ENCODE measurements at regions not wholly inside any gene's neighbourhood (a gene's known extent, or its start where the extent isn't known, plus 50 kb on each side); places are given as distances from the start of the nearest gene placed in this dataset.

DNA sequence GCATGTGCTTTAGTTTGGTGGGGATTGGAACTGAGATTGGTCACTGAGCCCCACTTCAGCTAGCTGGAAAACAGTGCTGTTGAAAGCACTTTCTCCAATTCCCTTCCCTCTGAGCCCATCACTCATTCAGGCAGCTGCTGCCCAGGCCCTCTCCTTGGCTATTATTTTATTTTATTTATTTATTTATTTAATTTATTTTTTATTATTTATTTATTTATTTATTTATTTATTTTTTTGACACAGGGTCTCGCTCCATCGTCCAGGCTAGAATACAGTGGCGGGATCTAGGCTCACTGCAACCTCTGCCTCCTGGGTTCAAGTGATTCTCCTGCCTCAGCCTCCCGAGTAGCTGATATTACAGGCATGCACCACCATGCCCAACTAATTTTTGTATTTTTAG, 51.8 kb upstream of the RBPJ start:
- Histone ChIP-seq H3K4me1 (replicated peaks in 1 of 2) (peaks cover 0 to 7% of the 10 kb centered on the region in 2 donors), H3K4me3 (no peak overlapping the region), H3K27ac (no peak overlapping the region)
- 71 to 97% (median 93%) methylated on average over 3 to 4 of the region's 4 CpGs; no CpG with 5 or more reads in 2 of the 10 experiments for WGBS, 10 experiments
- no peak for ATAC-seq (replicated peaks in 6 of 8)
- in situ Hi-C loops (cut with MboI; ENCODE audit: low pct_unique_long_range_greater_than_20kb in 2 of 9, low sequenced_read_pairs in 9 of 9, unreplicated experiment in 9 of 9) = no loop called here

Measured in motor neuron (in vitro differentiated cells).